MCF 10A (cell line): ENCODE measurements at regions not wholly inside any gene's neighbourhood (a gene's known extent, or its start where the extent isn't known, plus 50 kb on each side); places are given as distances from the start of the nearest gene placed in this dataset.

Experiments
- BruUV-seq: library from RNA; stranded (reverse); fragments of 400-500 nt; replicated peaks from 2 replicates; lab custom pipeline; 2021; lab: Mats Ljungman, UMichigan
- CTCF ChIA-PET: fragments of 300-600 bp; sonication (Branson Sonifier 250); formaldehyde crosslinking; extraction: SDS; loops from one replicate; lab custom pipeline; 2021; ENCODE audit warnings: antibody characterized with exemption, inconsistent platforms; lab: Yijun Ruan, JAX
- POLR2A ChIA-PET: fragments of 300-600, 350-650 bp; sonication (Branson Sonifier 250); formaldehyde crosslinking; extraction: SDS; loops from one replicate; lab custom pipeline; 2020; ENCODE audit warnings: antibody characterized with exemption, inconsistent platforms; lab: Yijun Ruan, JAX
- DNase-seq: peaks from one replicate; pipeline ENCODE4 v3.0.0-alpha.2; 2018; ENCODE audit not compliant: unreplicated experiment
- H3K27ac Mint-ChIP-seq: one replicate; pipeline ENCODE4 v1.8.0; 2022; ENCODE audit warnings: mild to moderate bottlenecking, low read depth, mixed read lengths; ENCODE audit not compliant: unreplicated experiment
- H3K27me3 Mint-ChIP-seq: one replicate; pipeline ENCODE4 v1.8.0; 2022; ENCODE audit warnings: mixed read lengths; ENCODE audit not compliant: insufficient read depth, unreplicated experiment
- H3K36me3 Mint-ChIP-seq: one replicate; pipeline ENCODE4 v1.8.0; 2022; ENCODE audit warnings: mild to moderate bottlenecking, moderate library complexity, mixed read lengths; ENCODE audit not compliant: insufficient read depth, unreplicated experiment
- H3K4me1 Mint-ChIP-seq: one replicate; pipeline ENCODE4 v1.8.0; 2022; ENCODE audit warnings: mixed read lengths; ENCODE audit not compliant: insufficient read depth, unreplicated experiment
- H3K4me3 Mint-ChIP-seq: one replicate; pipeline ENCODE4 v1.8.0; 2022; ENCODE audit warnings: mild to moderate bottlenecking, moderate library complexity, mixed read lengths; ENCODE audit not compliant: unreplicated experiment
- H3K9me3 Mint-ChIP-seq: one replicate; pipeline ENCODE4 v1.8.0; 2022; ENCODE audit warnings: mixed read lengths; ENCODE audit not compliant: unreplicated experiment
- CTCF ChIP-seq: fragments of 200-600 bp; IDR thresholded peaks from one replicate; pipeline ENCODE4 v1.8.0; 2022; ENCODE audit warnings: antibody characterized with exemption, mild to moderate bottlenecking; ENCODE audit not compliant: unreplicated experiment
- intact Hi-C: fragments of 100-400 bp; cut with micrococcal nuclease; formaldehyde crosslinking; loops from 2 replicates; pipeline ENCODE4 v1.14.1; 2022

DNA sequence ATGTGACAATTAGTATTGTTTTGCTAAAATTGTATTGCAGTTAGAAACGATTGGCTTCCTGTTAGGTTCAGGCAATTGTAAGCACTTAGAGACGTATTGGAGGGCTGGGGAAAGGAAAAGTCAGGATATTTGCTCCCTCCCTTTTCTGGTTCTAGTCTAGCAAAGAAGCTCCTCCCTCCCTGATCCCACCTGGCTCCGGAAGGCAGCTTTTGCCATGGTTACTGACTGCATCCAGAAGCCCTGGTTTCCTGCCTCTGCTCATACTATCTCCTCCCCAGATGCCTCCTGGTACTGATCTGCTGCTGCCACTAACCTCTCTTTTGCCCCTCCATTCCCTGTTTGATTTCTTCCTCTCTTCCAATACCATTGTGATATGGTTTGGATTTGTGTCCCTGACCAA is 275.9 kb downstream of the MREG start:
- peaks cover 11% of the 10 kb centered on the region for H3K4me1 Mint-ChIP-seq
- ChIA-PET POLR2A (interaction anchor here (0.7 to 1.3 kb wide), 2 partner anchors 15 to 22 kb away, joined by 3 read pairs; no protein-coding TSS in a partner anchor), CTCF (interaction anchor here (0.7 kb wide), 1 partner anchor 83 kb away, joined by 3 read pairs; no protein-coding TSS in a partner anchor)
- no peak overlapping the region for H3K27ac Mint-ChIP-seq
- no peak for DNase-seq
- no peak overlapping the region for H3K4me3 Mint-ChIP-seq
- H3K27me3 Mint-ChIP-seq: no peaks in the 10 kb centered on the region
- no peak for TF ChIP-seq CTCF
- BruUV-seq: no TSS peak
- H3K9me3 Mint-ChIP-seq: peaks cover 11% of the 10 kb centered on the region
- no peaks in the 10 kb centered on the region for H3K36me3 Mint-ChIP-seq
- intact Hi-C loops: no loop called here

- no peak overlapping the region for H3K4me3 Mint-ChIP-seq
- no peaks in the 10 kb centered on the region for H3K27me3 Mint-ChIP-seq
- peaks cover 11% of the 10 kb centered on the region for H3K9me3 Mint-ChIP-seq
- H3K36me3 Mint-ChIP-seq: no peaks in the 10 kb centered on the region
- peak; percentile 65 for DNase-seq
- H3K27ac Mint-ChIP-seq: peak overlapping the region; percentile 51
- ChIA-PET CTCF (interaction anchor here (0.7 kb wide), 1 partner anchor 83 kb away, joined by 3 read pairs; no protein-coding TSS in a partner anchor), POLR2A (interaction anchor here (0.7 to 1.3 kb wide), 2 partner anchors 14 to 22 kb away, joined by 3 read pairs; no protein-coding TSS in a partner anchor)
- BruUV-seq: no TSS peak
- intact Hi-C loops: no loop called here
- no peak for TF ChIP-seq CTCF
- peaks cover 11% of the 10 kb centered on the region for H3K4me1 Mint-ChIP-seq
Observed at GRCh38 chr2:215736653-215737290, 276.6 kb downstream of the MREG start.

DNA sequence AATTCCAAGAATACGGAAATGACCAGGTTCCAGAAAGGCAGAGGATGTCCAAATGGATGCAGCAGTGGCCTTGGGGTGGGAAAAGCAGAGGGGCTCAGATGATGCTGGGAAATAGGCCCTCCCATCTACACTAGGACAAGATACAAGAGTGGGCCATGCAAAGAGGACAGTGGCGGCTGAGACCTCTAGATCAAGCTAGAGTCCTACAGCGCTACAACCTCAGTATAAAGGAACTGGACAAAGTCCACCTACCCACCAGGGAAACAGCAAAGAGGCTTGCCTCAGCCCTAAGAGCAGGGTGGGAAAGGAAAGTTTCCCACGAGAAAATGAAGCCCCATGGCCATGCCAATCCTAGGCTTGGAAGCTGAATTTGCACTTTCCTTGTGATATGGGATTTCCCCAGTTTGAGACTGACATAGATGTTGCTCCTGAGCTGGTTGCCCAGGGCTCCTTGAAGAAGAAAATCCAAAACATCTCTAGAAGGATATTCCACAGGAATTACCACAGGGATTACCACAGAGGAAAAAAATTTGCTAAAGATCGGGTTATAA is 282.2 kb downstream of the MREG start:
- DNase-seq: no peak
- peaks cover 12% of the 10 kb centered on the region for H3K4me1 Mint-ChIP-seq
- H3K27ac Mint-ChIP-seq: no peak overlapping the region
- H3K4me3 Mint-ChIP-seq: no peak overlapping the region
- ChIA-PET POLR2A (interaction anchor here (1.2 to 1.8 kb wide), 3 partner anchors 12 to 151 kb away, joined by 3 read pairs; no protein-coding TSS in a partner anchor), CTCF (interaction anchor here (0.7 to 2.0 kb wide), 3 partner anchors 16 to 168 kb away, joined by 5 to 6 read pairs (median 5); no protein-coding TSS in a partner anchor)
- intact Hi-C loops: no loop called here
- H3K9me3 Mint-ChIP-seq: no peaks in the 10 kb centered on the region
- BruUV-seq: no TSS peak
- no peaks in the 10 kb centered on the region for H3K27me3 Mint-ChIP-seq
- H3K36me3 Mint-ChIP-seq: no peaks in the 10 kb centered on the region
- TF ChIP-seq CTCF: no peak

GRCh38 chr2:215729985-215730620 is 283.2 kb downstream of the MREG start:
- no TSS peak for BruUV-seq
- H3K4me1 Mint-ChIP-seq: peaks cover 12% of the 10 kb centered on the region
- H3K36me3 Mint-ChIP-seq: no peaks in the 10 kb centered on the region
- no peaks in the 10 kb centered on the region for H3K27me3 Mint-ChIP-seq
- DNase-seq: no peak
- peaks cover 1% of the 10 kb centered on the region for H3K9me3 Mint-ChIP-seq
- no peak for TF ChIP-seq CTCF
- peak overlapping the region; percentile 23 for H3K27ac Mint-ChIP-seq
- POLR2A ChIA-PET: interaction anchor here (1.8 kb wide), 1 partner anchor 17 kb away, joined by 3 read pairs; no protein-coding TSS in a partner anchor
- CTCF ChIA-PET: interaction anchor here (0.6 to 2.0 kb wide), 4 partner anchors 21 to 190 kb away, joined by 3 to 6 read pairs (median 4); no protein-coding TSS in a partner anchor
- H3K4me3 Mint-ChIP-seq: no peak overlapping the region
- intact Hi-C loops: no loop called here
